A673 (cell line): ENCODE measurements at regions not wholly inside any gene's neighbourhood (a gene's known extent, or its start where the extent isn't known, plus 50 kb on each side); places are given as distances from the start of the nearest gene placed in this dataset.

Source experiments
- EZH2 ChIP-seq: fragments of 200-600 bp; sonication (generic); IDR thresholded peaks from 2 replicates; pipeline ENCODE4 v1.6.1; 2017; ENCODE audit warnings: borderline replicate concordance, low read depth, mild to moderate bottlenecking, mixed read lengths, antibody characterized with exemption, low read length; ENCODE audit not compliant: poor library complexity, severe bottlenecking
- TF ChIP-seq, protein P1 (sequence below): fragments of 300-800, 200-600 bp; sonication (generic); conservative IDR thresholded peaks from 2 replicates; pipeline ENCODE4 v1.5.1; 2017; ENCODE audit warnings: low read depth, mild to moderate bottlenecking, antibody characterized with exemption, low read length, moderate library complexity, mixed read lengths

DNA sequence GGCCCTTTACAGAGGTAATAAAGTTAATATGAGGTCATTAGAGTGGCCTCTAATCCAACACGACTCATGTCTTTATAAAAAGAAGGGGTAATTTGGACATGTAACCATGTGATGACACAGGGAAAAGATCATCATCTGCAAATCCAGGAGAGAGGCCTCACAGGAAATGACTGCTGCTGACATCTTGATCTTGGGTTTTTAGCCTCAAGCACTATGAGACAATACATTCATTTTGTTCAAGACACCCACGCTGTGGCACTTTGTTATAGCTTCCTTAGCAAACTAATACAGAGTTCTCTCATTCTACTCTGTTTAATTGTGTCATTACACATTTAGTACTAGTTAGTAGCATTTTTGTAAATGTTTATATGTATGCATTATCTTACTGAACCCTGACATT, 64.0 kb upstream of the RUNX1 start:
- TF ChIP-seq, protein P1, sequence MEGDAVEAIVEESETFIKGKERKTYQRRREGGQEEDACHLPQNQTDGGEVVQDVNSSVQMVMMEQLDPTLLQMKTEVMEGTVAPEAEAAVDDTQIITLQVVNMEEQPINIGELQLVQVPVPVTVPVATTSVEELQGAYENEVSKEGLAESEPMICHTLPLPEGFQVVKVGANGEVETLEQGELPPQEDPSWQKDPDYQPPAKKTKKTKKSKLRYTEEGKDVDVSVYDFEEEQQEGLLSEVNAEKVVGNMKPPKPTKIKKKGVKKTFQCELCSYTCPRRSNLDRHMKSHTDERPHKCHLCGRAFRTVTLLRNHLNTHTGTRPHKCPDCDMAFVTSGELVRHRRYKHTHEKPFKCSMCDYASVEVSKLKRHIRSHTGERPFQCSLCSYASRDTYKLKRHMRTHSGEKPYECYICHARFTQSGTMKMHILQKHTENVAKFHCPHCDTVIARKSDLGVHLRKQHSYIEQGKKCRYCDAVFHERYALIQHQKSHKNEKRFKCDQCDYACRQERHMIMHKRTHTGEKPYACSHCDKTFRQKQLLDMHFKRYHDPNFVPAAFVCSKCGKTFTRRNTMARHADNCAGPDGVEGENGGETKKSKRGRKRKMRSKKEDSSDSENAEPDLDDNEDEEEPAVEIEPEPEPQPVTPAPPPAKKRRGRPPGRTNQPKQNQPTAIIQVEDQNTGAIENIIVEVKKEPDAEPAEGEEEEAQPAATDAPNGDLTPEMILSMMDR: no peak
- TF ChIP-seq EZH2: no peak
